AG04450 (cell line): ENCODE measurements at regions not wholly inside any gene's neighbourhood (a gene's known extent, or its start where the extent isn't known, plus 50 kb on each side); places are given as distances from the start of the nearest gene placed in this dataset.

Experiments used
- CTCF ChIA-PET: fragments of 300-600, 350-600 bp; formaldehyde crosslinking; extraction: SDS; loops from one replicate; lab custom pipeline; 2022; ENCODE audit warnings: antibody characterized with exemption, inconsistent platforms; lab: Charles Lee
- POLR2A ChIA-PET: fragments of 350-600 bp; formaldehyde crosslinking; extraction: SDS; loops from one replicate; lab custom pipeline; 2021; ENCODE audit warnings: antibody characterized with exemption, inconsistent platforms; lab: Yijun Ruan, JAX
- DNase-seq: peaks from one replicate; pipeline ENCODE4 v3.0.0-alpha.2; 2011; ENCODE audit warnings: low read depth, low spot score
- H3K27ac ChIP-seq: one replicate; pipeline ENCODE4 v1.5.1; 2012; ENCODE audit warnings: low read depth, low read length, control low read depth
- H3K27me3 ChIP-seq: one replicate; pipeline ENCODE4 v1.6.0; 2012; ENCODE audit warnings: low read length; ENCODE audit not compliant: control insufficient read depth, insufficient read depth
- H3K4me3 ChIP-seq: 2 replicates; pipeline ENCODE4 v1.5.1; 2011; ENCODE audit warnings: mild to moderate bottlenecking, low read depth, low read length, control low read depth
- H3K9me3 ChIP-seq: 2 replicates; pipeline ENCODE4 v1.5.1; 2012; ENCODE audit warnings: low read length; ENCODE audit not compliant: control insufficient read depth, insufficient read depth
- TF ChIP-seq, protein P1 (sequence below): IDR thresholded peaks from 2 replicates; pipeline ENCODE4 v1.5.1; 2011; ENCODE audit warnings: low read depth, low read length, control low read depth, inconsistent platforms

- Histone ChIP-seq H3K4me3 (no peak overlapping the region), H3K27ac (no peak overlapping the region), H3K27me3 (no peaks in the 10 kb centered on the region), H3K9me3 (no peaks in the 10 kb centered on the region)
- ChIA-PET CTCF (no interaction called here), POLR2A (no interaction called here)
- TF ChIP-seq, protein P1, sequence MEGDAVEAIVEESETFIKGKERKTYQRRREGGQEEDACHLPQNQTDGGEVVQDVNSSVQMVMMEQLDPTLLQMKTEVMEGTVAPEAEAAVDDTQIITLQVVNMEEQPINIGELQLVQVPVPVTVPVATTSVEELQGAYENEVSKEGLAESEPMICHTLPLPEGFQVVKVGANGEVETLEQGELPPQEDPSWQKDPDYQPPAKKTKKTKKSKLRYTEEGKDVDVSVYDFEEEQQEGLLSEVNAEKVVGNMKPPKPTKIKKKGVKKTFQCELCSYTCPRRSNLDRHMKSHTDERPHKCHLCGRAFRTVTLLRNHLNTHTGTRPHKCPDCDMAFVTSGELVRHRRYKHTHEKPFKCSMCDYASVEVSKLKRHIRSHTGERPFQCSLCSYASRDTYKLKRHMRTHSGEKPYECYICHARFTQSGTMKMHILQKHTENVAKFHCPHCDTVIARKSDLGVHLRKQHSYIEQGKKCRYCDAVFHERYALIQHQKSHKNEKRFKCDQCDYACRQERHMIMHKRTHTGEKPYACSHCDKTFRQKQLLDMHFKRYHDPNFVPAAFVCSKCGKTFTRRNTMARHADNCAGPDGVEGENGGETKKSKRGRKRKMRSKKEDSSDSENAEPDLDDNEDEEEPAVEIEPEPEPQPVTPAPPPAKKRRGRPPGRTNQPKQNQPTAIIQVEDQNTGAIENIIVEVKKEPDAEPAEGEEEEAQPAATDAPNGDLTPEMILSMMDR = no peak
- no peak for DNase-seq
These were observed 603.9 kb upstream of the C9orf72 start for GRCh38 chr9:28177142-28177541.

DNA sequence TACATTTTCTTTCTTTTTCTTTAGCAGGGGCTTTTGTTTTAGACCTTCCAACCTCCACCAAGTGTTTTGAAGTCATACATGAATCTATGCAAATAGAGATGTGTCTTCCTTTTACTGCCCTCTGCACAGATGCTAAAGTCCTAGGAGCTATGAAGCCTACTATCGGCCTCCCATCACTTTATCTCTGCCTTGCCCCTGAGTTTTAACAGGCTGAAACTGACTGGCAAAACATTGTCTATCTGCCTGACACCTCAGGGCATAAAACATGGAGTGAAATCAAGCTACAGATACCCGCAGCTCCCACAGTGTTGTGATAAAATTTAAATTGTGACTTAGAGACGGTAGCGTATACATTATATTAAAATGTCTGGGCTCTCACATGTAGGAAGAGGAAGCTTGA is 604.6 kb upstream of the C9orf72 start:
- Histone ChIP-seq H3K27me3 (no peaks in the 10 kb centered on the region), H3K4me3 (no peak overlapping the region), H3K27ac (no peak overlapping the region), H3K9me3 (no peaks in the 10 kb centered on the region)
- TF ChIP-seq, protein P1 = no peak
- POLR2A ChIA-PET = no interaction called here
- CTCF ChIA-PET = no interaction called here
- no peak for DNase-seq

- no peak for DNase-seq
- H3K27ac ChIP-seq = no peak overlapping the region
- no peaks in the 10 kb centered on the region for H3K27me3 ChIP-seq
- no peaks in the 10 kb centered on the region for H3K9me3 ChIP-seq
- POLR2A ChIA-PET = no interaction called here
- no peak overlapping the region for H3K4me3 ChIP-seq
- TF ChIP-seq, protein P1 = no peak
- CTCF ChIA-PET = no interaction called here
These were observed 606.6 kb upstream of the C9orf72 start for GRCh38 chr9:28179893-28180292.

DNA sequence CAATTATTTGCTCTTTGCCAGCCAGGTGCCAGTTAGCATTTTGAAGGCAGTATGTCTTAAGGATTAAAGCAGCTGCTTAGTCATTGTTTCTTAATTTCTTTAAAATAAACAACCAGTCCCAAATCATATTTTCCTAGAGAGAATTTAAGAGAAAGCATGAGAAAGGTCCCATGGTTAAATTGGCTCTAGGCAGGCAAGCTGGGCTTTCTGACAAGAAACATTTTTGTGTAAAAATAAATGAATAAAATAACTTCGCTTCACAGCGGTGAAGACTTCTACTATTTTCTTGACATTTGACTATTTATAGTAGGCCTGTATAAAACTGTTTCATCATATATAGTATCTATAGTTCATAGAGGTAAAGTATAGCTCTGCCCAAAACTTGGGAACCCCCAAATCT is 617.7 kb upstream of the C9orf72 start:
- no peak for DNase-seq
- ChIA-PET POLR2A (no interaction called here), CTCF (no interaction called here)
- Histone ChIP-seq H3K27ac (no peak overlapping the region), H3K27me3 (no peaks in the 10 kb centered on the region), H3K4me3 (no peak overlapping the region), H3K9me3 (no peaks in the 10 kb centered on the region)
- TF ChIP-seq, protein P1 = no peak

DNA sequence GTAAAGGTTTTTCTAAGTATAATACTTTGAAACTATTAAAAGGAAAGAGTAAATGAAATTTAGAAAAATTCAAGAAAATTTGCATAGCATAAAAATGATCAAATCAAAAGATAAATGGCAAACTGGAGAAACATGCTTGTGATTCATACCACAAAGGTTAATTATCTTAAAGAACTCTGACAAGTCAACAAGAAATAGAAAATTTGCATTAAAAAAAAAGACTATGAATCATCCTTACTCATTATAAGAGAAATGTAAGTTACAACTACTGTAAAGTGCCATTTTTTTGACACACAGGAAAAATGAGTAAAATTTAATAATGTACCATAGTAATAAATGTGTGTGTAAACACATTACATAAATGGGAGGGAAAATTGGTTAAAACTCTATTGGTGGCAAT is 624.4 kb upstream of the C9orf72 start:
- Histone ChIP-seq H3K9me3 (no peaks in the 10 kb centered on the region), H3K27ac (no peak overlapping the region), H3K27me3 (no peaks in the 10 kb centered on the region), H3K4me3 (no peak overlapping the region)
- TF ChIP-seq, protein P1 = no peak
- DNase-seq = no peak
- CTCF ChIA-PET = no interaction called here
- POLR2A ChIA-PET = no interaction called here
